NCI-H69 (cell line): ENCODE measurements at regions not wholly inside any gene's neighbourhood (a gene's known extent, or its start where the extent isn't known, plus 50 kb on each side); places are given as distances from the start of the nearest gene placed in this dataset.
"Not testable (repeated sequence)": the region's sequence is repeated elsewhere in the genome, so short reads cannot be mapped to it uniquely, and the experiment has no call there.

Experiments used
- DNase-seq: peaks from one replicate; lab custom pipeline; 2025; lab: John Stamatoyannopoulos, UW

DNA sequence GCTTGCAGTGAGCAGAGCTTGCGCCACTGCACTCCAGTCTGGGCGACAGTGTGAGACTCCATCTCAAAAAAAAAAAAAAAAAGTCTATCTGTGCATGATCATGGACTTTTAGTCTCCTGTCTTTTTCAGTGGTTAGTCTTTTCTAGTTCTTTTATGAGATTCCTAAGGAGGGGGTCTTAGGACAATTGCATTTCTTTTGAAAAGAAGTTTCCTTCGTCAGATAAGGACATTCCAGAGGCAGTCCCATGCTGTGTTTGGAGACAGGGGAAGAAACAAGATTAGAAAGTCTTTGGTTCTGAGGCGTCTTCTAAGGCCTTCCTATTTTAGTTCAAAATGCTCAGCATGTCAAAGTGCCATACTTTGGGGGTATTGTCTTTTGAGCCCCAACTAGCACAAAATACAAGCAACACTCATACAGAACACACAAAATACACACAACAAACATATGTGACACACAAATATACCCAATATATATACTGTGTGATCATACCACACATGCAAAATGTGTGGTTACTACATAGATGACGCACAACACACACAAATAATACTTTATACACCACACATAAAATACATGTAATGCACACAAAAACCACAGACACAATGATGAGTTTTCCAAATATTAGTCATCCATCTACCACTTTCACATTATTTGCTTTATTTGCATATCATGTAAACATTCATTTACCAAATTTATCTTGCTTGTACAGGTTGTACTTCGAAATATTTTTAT, 394.5 kb downstream of the SPATA31D1 start:
- no peak for DNase-seq

DNA sequence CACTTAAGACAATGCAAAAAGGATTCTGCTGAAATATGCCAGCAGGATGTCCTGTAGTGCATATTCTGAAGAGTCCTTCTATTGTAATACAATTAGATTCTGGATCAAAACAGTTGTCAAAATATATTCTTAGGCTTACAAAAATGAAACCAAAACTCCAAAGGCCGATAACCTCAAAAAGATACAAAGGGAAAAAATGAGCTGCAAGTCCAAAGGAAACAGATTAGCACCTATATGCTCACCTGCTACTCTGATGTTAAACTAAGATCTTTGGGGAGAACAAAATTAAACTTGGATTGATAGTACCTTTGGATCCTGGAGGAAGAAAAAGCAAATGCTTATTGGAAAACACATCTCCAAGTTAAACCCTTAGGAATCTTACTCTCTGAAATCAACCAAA, 397.1 kb downstream of the SPATA31D1 start:
- DNase-seq = no peak

DNA sequence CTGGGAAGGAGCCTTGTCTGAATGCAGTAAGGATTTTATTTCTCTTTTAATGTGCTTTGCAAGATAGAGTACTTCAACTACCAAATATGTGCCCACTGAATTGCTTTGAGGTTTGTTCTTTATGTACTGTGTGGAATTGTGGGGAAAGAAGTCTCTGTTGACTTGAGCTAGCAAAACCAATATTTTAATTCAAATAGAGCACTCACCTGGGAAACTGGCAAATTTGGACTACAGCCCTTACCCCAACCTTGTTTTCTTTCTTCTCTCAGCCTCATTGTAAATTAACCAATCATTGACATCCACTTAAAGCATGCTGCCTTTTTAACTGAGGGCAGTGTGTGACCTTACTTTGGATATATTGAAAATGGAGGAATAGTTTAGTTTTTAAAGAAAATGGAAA, 409.0 kb downstream of the SPATA31D1 start:
- no peak for DNase-seq

DNA sequence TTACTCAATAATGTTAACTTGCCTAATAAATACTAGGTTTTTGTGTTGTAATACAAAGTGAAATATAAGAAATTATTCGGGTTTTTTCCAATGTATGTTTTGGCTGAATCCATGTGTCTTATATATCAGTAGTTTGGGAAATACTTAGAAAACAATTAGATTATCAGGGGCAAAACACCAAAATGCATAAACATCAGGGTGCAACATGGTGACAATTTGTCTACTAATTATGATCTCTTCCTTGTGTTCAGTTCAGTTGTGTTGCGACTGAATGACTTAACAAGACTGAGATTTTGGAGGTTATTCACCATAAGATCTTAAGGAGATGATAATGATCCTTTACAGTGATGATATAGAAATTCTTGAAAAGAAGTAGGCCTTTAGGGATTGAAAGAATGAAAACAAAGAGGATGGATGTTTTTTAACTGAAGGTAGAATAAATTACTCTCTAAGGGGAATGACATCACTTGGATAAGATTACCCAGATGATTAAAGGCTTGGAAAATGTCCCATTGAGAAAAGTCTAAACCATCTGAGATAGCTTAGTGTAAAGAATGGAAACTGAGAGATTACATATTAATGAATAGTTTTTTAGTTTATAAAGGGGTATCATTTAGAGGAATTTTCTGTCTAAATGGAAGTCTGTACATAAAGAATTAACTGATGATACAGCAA, 415.8 kb downstream of the SPATA31D1 start:
- DNase-seq = peak; percentile 63

DNA sequence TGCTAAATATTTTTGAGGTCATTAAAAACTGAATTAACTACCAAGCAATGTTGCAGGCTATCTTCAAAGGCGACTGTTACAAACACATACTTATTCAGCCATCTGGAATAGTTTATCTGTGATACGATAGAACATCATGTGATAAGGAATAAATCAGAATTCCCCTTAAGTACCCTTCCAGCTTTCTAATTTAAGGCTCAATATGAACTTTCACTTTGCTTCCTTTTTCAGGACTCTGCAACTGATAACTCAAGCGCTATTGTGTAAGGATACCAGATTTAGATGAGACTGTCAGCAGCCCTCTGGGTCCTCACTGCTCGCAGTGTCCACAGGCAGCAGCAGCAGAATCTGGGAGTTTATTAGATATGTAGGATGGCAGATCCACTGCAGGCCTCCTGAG, 416.3 kb downstream of the SPATA31D1 start:
- DNase-seq = peak; percentile 45

DNA sequence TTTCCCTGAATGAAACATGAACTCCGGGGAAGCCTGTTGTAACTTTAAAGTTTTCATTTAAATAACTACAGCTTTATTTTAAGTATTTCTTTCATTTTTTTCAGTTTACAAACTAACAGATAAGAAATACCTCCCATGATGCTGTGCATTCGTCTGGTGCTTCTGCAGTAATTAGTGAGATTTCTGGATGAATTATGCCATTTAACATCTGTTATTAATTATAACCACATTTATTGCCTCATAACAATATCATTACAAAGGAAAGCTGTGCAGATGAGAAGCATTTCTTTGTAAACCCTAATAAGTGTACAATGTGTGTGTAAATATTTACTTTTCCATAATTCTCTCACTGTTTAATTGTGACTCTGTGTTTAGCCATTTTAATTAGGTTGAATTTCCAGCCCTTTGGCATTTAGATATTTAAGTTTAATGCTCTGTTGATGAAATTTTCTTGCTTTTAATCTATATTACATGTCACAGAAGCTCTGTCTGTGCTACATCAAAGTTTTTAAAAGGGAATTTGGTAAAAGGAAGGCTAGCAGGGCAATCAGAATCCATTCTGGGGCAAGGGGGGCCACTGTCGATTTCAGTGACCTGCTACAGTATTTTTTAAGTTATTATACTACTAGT, 418.0 kb downstream of the SPATA31D1 start:
- peak; percentile 80 for DNase-seq

DNA sequence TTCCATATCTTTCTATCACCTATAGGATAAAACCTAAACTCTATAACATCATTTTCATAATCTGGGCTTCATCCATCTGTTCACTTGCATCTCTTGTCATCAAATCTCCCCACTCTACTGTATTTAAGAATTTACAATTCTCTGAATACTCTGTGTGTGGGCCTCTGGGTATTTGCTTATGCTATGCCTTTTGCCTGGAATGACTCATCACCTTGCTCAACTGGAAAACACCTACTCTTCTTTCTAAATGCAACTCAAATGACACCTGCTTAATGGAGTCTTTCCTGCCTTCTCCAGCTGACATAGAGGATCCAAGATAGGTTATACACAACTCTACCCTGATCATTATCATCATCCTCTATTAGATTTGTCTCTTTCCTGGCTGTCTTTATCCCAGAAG, 421.7 kb downstream of the SPATA31D1 start:
- peak; percentile 73 for DNase-seq

DNA sequence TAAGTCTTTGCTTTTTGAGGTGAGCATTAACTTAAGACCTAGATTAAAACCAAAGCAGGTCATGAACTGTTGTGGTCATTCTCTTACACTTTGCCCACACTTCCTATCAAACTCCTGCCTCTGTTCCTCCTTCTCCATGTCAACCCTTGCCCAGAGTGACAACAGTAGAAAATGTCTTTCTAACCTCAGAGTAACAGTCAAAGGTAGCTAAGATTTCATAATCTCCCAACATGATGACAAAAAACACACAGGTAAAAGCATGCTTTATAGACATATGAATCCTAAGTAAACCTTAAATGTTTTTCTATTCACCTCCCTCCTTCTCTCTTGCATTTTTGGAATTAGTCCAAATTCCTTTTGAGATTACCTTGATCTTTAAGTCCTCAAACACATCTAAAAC, 422.3 kb downstream of the SPATA31D1 start:
- DNase-seq = no peak

DNA sequence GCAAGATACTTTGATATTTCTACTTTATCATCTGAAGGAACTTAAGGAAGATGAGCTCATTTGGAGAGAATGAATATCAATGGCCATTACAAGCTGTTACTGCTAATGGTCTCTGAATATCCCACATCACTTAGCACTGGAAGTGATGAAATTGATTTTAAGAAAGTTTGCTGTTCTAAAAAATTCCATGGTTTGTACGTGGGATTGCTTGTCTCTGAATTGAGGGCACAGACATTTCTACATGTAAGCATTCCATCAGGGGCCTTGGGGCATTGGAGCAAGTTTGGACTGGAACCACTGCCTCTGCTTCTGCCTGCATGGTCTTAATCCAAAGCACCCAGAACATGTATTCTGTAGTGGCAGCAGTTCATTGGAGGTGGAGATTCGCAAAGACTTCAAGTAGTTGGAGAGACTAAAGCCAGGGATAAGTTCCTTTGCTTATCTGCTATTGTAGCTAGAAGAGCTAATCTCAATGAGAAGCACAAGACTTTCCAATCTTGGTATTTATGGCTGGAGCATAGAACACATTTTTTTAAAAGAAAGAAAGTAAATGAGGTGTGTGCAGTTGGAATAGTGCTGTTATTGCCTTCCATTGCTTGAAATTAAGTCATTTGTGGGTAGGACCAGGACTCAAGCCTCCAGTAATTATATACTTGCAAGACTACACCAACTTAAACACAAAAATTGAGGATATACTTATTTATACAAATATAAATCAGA, 424.2 kb downstream of the SPATA31D1 start:
- no peak for DNase-seq

DNA sequence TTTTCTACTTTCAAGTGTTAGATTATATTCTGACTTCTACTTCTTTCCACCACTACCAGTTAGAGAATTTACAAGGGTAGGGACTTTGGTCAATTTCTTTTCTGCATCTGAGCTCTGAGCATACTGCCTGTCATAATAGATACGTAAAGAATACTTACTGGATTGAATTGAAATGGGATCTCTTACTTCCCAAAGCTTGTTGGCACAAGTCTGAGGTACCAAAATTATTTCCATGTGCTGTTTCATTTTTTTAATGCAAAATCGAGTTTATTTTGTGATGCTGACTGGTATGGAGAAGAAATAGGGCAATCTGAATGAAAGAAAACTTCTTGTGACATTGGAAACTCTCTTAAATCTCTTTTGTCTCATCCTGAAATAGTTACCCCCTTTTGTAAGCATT, 428.9 kb downstream of the SPATA31D1 start:
- DNase-seq = no peak

DNA sequence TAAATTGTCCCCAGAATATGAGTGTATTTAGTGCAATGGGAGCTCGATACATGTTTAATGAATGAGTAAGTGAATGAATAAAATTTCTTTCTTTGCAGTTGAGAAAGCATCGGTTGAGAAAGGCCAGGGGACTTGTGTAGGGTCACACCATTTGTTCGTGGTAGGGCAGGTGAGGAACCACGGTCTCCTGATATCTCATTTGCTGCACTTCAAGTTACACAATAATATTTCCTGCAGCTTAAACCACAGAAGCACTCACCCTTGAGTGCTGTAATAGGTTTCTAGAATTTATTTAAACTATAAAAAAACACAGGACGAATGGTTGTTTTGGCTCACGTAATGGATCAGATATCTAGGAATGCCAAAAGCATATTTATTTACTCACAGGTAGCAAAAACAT, 429.8 kb downstream of the SPATA31D1 start:
- DNase-seq = no peak

DNA sequence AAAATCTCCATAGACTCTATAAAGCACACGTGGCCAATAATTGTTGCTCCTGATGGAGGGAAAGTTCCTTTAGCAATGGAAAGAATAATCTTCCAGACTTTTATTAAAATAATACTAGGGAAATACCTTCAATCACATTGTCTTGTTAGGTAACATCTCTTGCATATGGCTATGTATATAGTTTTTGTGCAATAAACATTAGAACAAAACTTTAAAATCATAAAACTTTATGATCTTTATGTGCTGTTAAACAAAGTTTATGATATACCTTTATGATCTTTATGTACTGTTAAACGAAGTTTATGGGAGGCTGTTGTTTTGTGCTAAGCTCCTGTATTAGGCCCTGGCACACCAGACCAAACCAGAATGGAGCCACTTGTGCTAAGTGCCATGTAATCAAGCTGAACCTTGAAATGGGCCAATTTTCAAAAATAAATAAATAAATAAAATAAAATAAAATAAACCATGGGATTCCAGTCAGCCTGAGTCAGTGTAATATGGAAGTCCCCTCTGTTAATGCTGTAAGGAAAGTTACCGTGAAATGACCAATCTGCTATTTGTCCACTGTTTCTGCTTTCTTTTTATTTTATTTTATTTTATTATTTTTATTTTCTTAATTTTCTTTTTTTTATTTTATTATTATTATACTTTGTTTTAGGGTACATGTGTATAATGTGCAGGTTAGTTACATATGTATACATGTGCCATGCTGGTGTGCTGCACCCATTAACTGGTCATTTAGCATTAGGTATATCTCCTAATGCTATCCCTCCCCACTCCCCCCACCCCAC, 431.3 kb downstream of the SPATA31D1 start:
- no peak for DNase-seq

DNA sequence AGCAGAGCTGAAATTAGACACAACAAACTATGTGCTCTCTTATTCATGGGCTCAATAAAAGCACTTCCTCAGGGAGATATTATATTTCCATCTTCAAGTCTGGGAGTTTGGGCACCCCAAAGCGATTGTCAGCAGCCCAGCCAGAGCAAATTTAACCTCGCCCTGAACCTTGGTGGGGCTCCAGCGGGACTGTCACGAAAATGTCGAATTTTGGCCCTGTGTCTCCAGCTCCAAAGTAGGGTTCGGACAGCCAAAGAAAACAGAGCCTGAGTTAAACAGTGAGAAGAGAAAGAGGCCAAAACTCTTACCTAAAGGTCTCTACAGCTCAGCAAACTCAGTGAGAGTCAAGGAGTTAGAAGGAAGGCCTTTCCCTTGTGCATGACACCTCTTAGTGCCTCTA, 432.9 kb downstream of the SPATA31D1 start:
- DNase-seq = no peak

DNA sequence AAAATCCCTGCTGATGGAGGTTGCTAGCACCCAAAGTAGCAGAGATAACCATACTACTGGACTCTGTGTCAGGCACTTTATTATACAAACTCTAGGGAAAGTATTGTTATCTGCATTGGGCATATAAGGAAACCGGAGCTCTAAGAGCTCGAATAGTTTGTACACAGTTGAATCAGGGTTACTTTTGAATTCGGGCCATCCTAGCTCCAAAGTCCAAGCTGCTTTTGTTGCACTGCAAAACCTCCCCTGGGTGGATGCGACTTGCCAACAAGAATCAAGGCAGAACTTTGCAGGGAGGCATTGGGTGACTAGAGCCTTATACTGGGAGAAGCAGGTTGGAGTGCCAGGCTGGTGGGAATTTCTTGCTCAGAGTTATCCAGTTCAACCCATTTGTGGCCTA, 435.1 kb downstream of the SPATA31D1 start:
- DNase-seq = no peak

DNA sequence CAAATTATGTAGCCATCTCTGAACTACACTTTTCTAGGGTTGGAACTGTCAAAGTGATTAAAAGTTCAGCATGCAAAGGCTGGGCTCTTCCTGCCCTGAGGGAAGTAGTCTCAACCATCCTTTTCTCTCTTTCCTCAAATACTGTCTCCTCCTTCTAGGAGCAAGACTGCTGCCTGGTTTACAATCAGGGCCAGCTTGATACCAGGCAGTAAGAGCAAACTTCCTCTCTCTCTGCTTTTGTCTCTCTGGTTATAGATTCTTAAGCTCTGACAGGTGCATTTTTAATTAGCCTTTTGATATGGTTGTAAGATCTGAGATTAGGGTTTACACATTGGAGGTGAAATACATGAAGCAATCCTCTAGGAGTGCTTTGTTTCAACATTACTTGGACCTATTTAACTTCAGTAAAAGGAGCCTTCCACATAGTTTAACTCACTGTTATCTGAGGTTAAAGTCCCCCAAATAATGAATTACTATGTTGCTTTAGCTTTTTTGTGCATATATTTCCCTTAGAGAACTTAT, 436.1 kb downstream of the SPATA31D1 start:
- peak; percentile 31 for DNase-seq

DNA sequence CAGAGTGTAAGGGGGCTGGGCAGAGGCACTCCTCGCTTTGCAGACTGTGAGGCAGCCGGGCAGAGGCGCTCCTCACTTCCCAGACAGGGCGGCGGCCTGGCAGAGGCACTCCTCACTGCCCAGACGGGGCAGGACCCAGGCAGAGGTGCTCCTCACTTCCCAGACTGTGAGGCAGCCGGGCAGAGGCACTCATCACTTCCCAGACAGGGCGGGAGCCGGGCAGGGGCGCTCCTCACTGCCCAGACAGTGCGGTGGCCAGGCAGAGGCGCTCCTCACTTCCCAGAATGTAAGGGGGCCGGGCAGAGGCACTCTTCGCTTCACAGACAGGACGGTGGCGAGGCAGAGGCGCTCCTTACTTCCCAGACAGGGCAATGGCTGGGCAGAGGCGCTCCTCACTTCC, 442.5 kb downstream of the SPATA31D1 start:
- DNase-seq = no peak

DNA sequence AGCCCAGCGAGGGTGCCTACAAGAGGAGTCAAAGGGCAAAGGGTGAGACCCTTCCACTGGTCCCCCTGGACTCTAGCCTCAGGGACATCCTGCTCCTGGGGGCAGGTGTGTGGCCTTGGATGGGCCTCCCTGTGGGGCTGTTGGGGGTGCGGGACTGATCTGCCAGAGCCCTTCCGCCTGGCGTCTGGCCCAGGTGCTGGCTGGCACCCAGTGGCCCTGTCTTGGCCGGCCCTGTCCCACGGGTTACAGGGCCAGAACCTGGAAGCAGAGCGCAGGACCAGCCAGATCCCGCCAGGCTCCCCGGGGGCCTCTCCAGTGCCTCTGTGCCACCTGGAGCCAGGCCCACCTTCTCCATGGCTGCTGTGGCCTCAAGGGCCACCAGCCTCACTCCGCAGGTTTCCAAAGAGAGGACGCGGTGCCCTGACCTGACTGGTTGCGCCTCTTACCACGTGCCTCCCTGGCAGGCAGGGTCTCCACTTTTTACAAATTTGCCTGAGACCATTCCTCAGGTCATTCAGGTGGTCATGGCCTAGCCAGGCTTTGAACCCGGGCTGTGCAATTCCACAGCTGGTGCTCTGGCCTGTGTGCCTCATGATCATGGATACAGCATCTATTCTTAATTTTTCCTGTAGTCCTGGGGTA, 444.8 kb downstream of the SPATA31D1 start:
- DNase-seq = not testable (repeated sequence)

DNA sequence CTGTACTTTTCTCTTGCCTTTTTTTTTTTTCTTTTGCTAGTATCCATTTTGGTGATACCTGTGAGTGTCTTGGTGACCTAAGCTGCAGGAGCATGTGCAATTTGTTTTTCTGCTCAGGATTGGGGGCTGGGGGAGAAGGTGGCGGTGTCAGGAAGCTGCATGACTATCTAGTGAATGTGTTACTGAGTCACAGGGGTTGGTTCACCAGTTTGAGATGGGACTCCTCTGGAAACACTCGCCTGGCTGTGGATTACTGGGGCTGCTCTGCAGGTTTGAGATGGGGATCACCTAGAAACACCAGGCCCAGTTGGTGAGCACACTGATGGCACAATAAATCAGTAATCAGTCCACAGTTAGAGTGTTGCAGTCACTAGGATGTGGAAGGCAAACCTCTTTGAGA, 447.9 kb downstream of the SPATA31D1 start:
- DNase-seq = no peak

DNA sequence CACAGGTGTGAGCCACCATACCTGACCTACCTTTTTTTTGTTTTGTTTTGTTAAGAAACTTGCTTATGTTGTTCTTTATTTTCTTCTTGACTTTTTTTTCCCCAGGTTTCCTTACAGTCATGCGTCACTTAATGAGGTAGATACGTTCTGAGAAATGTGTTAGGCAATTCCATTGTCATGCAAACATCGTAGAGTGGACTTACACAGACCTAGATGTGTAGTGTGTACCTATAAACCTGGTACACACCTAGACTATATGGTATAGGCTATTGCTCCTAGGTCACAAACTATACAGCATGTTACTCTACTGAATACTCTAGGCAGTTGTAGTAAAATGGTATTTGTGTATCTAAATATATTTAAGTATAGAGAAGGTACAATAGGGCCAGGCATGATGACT, 448.6 kb downstream of the SPATA31D1 start:
- not testable (repeated sequence) for DNase-seq

DNA sequence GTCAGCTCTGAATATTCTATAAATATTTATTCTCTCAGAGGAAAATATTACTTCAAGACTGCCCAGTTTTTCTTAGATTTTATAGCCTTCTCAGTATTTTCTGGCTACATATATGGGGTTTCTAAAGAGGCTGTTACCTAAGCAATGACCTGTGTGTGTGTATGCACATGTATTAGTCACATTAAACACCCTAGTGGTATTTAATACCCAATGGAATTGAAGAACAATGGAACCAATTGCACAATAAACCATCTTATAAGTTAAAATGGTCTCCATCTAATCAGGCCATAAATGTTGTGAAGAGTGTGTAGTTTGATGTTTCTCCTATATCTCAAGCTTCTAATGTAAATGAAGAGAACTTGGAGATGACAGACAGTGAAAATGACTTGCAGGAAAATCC, 450.0 kb downstream of the SPATA31D1 start:
- no peak for DNase-seq

DNA sequence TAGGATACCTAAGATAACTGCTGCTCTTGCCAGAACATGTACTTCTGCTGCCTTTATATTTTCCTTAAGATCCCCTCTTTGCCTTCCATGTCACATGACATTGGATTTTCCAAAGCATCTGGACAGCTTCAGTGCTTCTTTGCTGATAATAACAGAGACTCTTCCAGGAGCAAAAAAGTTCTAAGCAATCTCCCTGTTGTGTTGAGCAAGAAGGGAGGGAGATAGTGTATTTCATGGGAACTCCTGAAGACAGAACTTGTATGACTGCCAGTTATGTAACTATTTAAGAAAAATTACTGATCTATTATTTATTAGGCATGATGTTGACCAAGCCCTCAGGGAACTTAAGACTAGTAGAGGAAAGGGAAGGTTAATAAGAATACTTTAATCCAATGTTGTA, 454.7 kb downstream of the SPATA31D1 start:
- DNase-seq = no peak
